ENCODE measurements at regions not wholly inside any gene's neighbourhood (a gene's known extent, or its start where the extent isn't known, plus 50 kb on each side); places are given as distances from the start of the nearest gene placed in this dataset.

GRCh38 chr1:221801251-221801661, 59.4 kb upstream of the DUSP10 start:
- Histone ChIP-seq H3K4me3 (no peak overlapping the region), H3K9me3 (peaks cover 0 to 3% (median 0%) of the 10 kb centered on the region in 4 donors), H3K27ac (no peak overlapping the region), H3K36me3 (no peaks in the 10 kb centered on the region), H3K4me1 (peaks cover 0 to 8% (median 2%) of the 10 kb centered on the region in 4 donors), H3K27me3 (peaks cover 0 to 2% (median 0%) of the 10 kb centered on the region in 3 donors)
- 88 to 92% methylated on average over 3 of the region's 3 CpGs for WGBS, 2 donors
- no peak for TF ChIP-seq POLR2AphosphoS5 (IDR thresholded peaks at IDR 0.05)
- no peak for TF ChIP-seq CTCF (IDR thresholded peaks at IDR 0.05)
- no peak for TF ChIP-seq POLR2A (IDR thresholded peaks at IDR 0.05)
- no peak for TF ChIP-seq EP300 (IDR thresholded peaks at IDR 0.05)
- DNase-seq, result no peak
- intact Hi-C loops (cut with DNase I), result no loop called here

- TF ChIP-seq CTCF (IDR thresholded peaks at IDR 0.05) (no peak), POLR2A (IDR thresholded peaks at IDR 0.05) (no peak), EP300 (IDR thresholded peaks at IDR 0.05) (no peak), POLR2AphosphoS5 (IDR thresholded peaks at IDR 0.05) (no peak)
- Histone ChIP-seq H3K36me3 (no peaks in the 10 kb centered on the region), H3K9me3 (peaks cover 0 to 3% (median 0%) of the 10 kb centered on the region in 4 donors), H3K27ac (no peak overlapping the region), H3K4me1 (peaks cover 0 to 8% (median 2%) of the 10 kb centered on the region in 4 donors), H3K4me3 (no peak overlapping the region), H3K27me3 (peaks cover 0 to 2% (median 0%) of the 10 kb centered on the region in 3 donors)
- intact Hi-C loops (cut with DNase I), result no loop called here
- 48 to 68% methylated on average over 3 of the region's 3 CpGs for WGBS, 2 donors
- DNase-seq, result no peak
These were observed 58.9 kb upstream of the DUSP10 start for GRCh38 chr1:221800831-221801230.

GRCh38 chr1:221797506-221797905, 55.6 kb upstream of the DUSP10 start:
- intact Hi-C loops (cut with DNase I), result no loop called here

GRCh38 chr1:221796700-221797099, 54.8 kb upstream of the DUSP10 start:
- 82 to 87% methylated on average over 2 of the region's 2 CpGs for WGBS, 2 donors
- no peak for TF ChIP-seq POLR2A (IDR thresholded peaks at IDR 0.05)
- TF ChIP-seq CTCF (IDR thresholded peaks at IDR 0.05), result no peak
- no peak for TF ChIP-seq POLR2AphosphoS5 (IDR thresholded peaks at IDR 0.05)
- no peak for TF ChIP-seq EP300 (IDR thresholded peaks at IDR 0.05)
- Histone ChIP-seq H3K36me3 (no peaks in the 10 kb centered on the region), H3K4me1 (peaks cover 0 to 2% (median 0%) of the 10 kb centered on the region in 4 donors), H3K27ac (no peak overlapping the region), H3K27me3 (no peaks in the 10 kb centered on the region), H3K9me3 (peaks cover 0 to 3% (median 0%) of the 10 kb centered on the region in 4 donors), H3K4me3 (no peak overlapping the region)
- DNase-seq, result no peak
- intact Hi-C loops (cut with DNase I), result no loop called here

More at GRCh38 chr1:221797506-221797905, 55.6 kb upstream of the DUSP10 start:
- Histone ChIP-seq H3K27me3 (no peaks in the 10 kb centered on the region), H3K4me3 (no peak overlapping the region), H3K9me3 (peaks cover 0 to 3% (median 0%) of the 10 kb centered on the region in 4 donors), H3K36me3 (no peaks in the 10 kb centered on the region), H3K4me1 (peaks cover 0 to 8% (median 2%) of the 10 kb centered on the region in 4 donors), H3K27ac (no peak overlapping the region)
- TF ChIP-seq CTCF (IDR thresholded peaks at IDR 0.05) (no peak), EP300 (IDR thresholded peaks at IDR 0.05) (no peak), POLR2A (IDR thresholded peaks at IDR 0.05) (no peak), POLR2AphosphoS5 (IDR thresholded peaks at IDR 0.05) (no peak)
- DNase-seq, result no peak

GRCh38 chr1:221795380-221795779, 53.5 kb upstream of the DUSP10 start:
- no peak for DNase-seq
- no peak for TF ChIP-seq POLR2AphosphoS5 (IDR thresholded peaks at IDR 0.05)
- no peak for TF ChIP-seq CTCF (IDR thresholded peaks at IDR 0.05)
- TF ChIP-seq EP300 (IDR thresholded peaks at IDR 0.05), result no peak
- TF ChIP-seq POLR2A (IDR thresholded peaks at IDR 0.05), result no peak
- Histone ChIP-seq H3K27me3 (no peaks in the 10 kb centered on the region), H3K4me3 (no peak overlapping the region), H3K4me1 (no peaks in the 10 kb centered on the region), H3K9me3 (peaks cover 0 to 3% (median 0%) of the 10 kb centered on the region in 4 donors), H3K27ac (no peak overlapping the region), H3K36me3 (no peaks in the 10 kb centered on the region)
- intact Hi-C loops (cut with DNase I), result no loop called here
- 87% methylated on average over 3 of the region's 3 CpGs for WGBS, 2 donors

Data from sigmoid colon (tissue), 6 donors.